PFSK-1 (cell line): ENCODE measurements at regions not wholly inside any gene's neighbourhood (a gene's known extent, or its start where the extent isn't known, plus 50 kb on each side); places are given as distances from the start of the nearest gene placed in this dataset.

Source experiments
- FOXP2 ChIP-seq: optimal IDR thresholded peaks from 2 replicates; pipeline ENCODE3; 2011; ENCODE audit warnings: borderline replicate concordance, control low read depth, inconsistent platforms; ENCODE audit not compliant: insufficient read depth; ENCODE audit errors: extremely low read length, extremely low read depth
- POLR2AphosphoS5 ChIP-seq: IDR thresholded peaks from 2 replicates; pipeline ENCODE4 v1.6.1; 2012; ENCODE audit warnings: low read depth, mild to moderate bottlenecking, control low read depth, low read length, moderate library complexity
- REST ChIP-seq, 2 experiments: IDR thresholded peaks; 2 replicates each; pipeline versions ENCODE4 v1.6.1 to v1.8.0; 2011 to 2012; ENCODE audit warnings: low read depth in 2 of 2, low read length in 2 of 2, control low read depth in 1 of 2, inconsistent platforms in 1 of 2, mild to moderate bottlenecking in 1 of 2, moderate library complexity in 1 of 2; ENCODE audit not compliant: insufficient read depth in 1 of 2
- SIN3A ChIP-seq: IDR thresholded peaks from 2 replicates; pipeline ENCODE4 v1.6.1; 2012; ENCODE audit warnings: mild to moderate bottlenecking, low read length, moderate library complexity, borderline replicate concordance; ENCODE audit not compliant: insufficient read depth
- TAF1 ChIP-seq: IDR thresholded peaks from 2 replicates; pipeline ENCODE4 v1.6.1; 2012; ENCODE audit warnings: low read length, control low read depth, borderline replicate concordance; ENCODE audit not compliant: insufficient read depth

- TF ChIP-seq FOXP2 = no peak
- TF ChIP-seq POLR2AphosphoS5 = no peak
- TF ChIP-seq REST (IDR thresholded peaks at IDR 0.05; ENCODE audit: insufficient read depth in 1 of 2, low read depth in 2 of 2, low read length in 2 of 2) = no peak
- no peak for TF ChIP-seq SIN3A
- no peak for TF ChIP-seq TAF1
Observed at GRCh38 chr18:35837922-35838496, 134.5 kb upstream of the RMP24 start.

GRCh38 chr18:35841283-35841682 is 131.2 kb upstream of the RMP24 start:
- TF ChIP-seq REST (IDR thresholded peaks at IDR 0.05; ENCODE audit: insufficient read depth in 1 of 2, low read depth in 2 of 2, low read length in 2 of 2) (no peak), SIN3A (no peak), TAF1 (no peak), FOXP2 (no peak), POLR2AphosphoS5 (no peak)

GRCh38 chr18:35842536-35842935 is 129.9 kb upstream of the RMP24 start:
- TF ChIP-seq POLR2AphosphoS5 (no peak), TAF1 (no peak), SIN3A (no peak), REST (IDR thresholded peaks at IDR 0.05; ENCODE audit: insufficient read depth in 1 of 2, low read depth in 2 of 2, low read length in 2 of 2) (no peak), FOXP2 (no peak)

- TF ChIP-seq SIN3A (no peak), FOXP2 (no peak), REST (IDR thresholded peaks at IDR 0.05; ENCODE audit: insufficient read depth in 1 of 2, low read depth in 2 of 2, low read length in 2 of 2) (no peak), TAF1 (no peak), POLR2AphosphoS5 (no peak)
Observed at GRCh38 chr18:35851286-35851970, 121.1 kb upstream of the RMP24 start.
